NCI-H1436 treated with DMSO at 0.1 percent for 48 hours (cell line): ENCODE measurements at regions not wholly inside any gene's neighbourhood (a gene's known extent, or its start where the extent isn't known, plus 50 kb on each side); places are given as distances from the start of the nearest gene placed in this dataset.
"Not testable (repeated sequence)": the region's sequence is repeated elsewhere in the genome, so short reads cannot be mapped to it uniquely, and the experiment has no call there.

ENCODE experiments used
- DNase-seq: peaks from one replicate; lab custom pipeline; 2025; lab: John Stamatoyannopoulos, UW

DNA sequence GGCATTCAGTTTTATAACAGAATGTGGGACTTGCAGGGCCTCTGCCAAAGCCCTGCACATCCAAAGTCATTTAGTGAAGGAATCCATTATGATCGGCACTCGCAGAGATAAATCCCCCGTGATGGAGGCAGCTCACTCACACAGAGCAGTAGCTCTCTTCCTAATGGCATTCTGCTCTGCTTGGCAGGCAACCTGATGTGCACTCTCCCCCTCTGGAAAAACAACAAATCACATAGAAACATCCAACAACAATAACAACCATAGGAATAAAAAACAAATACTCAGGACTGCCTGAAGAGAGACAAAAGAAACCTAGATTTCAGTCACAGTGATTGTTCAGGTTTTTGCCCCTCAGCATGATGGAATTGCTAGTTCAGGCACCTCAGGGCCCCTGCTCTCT lies 59.7 kb downstream of the NAA11 start:
- no peak for DNase-seq

GRCh38 chr4:79259242-79259641 lies 66.6 kb downstream of the NAA11 start:
- DNase-seq = no peak

DNA sequence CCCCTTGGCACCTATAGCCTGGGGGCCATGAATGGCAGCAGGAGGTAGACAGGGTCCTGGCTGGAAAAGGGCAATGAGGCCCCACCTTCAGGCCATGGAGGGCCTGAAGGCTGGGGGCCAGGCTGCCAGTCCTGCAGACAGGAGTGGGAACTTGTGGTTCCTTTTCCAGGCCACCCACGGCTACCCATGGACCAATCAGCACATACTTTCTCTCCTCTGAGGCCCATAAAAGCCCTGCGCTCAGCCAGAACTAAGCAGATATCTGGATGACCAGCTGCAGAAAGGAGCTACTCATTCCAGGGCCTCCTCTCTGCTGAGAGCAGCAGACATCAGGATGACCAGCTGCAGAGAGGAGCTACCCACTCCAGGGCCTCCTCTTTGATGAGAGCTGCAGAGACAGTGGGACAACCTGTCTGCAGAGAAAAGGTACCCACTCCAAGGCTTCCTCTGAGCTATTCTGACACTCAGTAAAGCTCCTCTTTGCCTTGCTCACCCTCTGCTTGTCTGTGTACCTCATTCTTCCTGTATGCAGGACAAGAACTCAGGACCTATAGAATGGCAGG lies 67.2 kb downstream of the NAA11 start:
- DNase-seq = no peak

- no peak for DNase-seq
Observed at GRCh38 chr4:79257953-79258613, 67.8 kb downstream of the NAA11 start.

DNA sequence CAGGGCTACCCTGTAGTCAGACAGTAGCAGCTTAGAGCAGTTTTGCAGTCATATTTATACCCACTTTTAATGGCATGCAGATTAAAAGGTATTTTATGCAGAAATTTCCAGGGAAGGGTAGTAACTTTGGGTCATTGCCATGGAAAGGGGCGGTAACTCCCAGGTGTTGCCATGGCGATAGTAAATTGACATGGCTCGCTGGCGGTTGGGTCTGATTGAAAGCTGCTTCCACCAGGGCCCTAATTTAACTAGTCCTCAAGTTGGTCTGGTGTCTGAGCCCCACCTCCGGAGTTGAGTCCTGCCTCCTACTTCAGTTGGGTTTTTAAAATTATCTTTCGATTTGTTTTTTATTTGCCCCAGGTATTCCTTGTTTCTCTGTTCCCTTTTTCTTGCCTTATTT lies 70.1 kb downstream of the NAA11 start:
- DNase-seq = no peak

GRCh38 chr4:79253924-79254323 lies 71.9 kb downstream of the NAA11 start:
- DNase-seq = no peak

GRCh38 chr4:79253168-79253567 lies 72.7 kb downstream of the NAA11 start:
- DNase-seq = no peak

DNA sequence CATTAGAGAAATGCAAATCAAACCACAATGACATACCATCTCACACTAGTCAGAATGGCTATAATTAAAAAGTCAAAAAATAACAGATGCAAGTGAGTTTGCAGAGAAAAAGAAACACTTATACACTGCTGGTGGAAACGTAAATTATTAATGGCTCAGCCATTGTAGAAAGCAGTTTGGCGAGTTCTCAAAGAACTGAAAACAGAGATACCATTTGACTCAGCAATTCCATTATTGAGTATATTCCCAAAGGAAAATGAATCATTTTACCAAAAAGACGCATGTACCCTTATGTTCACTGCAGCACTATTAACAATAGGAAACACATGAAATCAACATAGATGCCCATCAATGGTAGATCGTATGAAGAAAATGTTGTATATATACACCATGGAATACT lies 75.0 kb downstream of the NAA11 start:
- DNase-seq = no peak

GRCh38 chr4:79249881-79250503 lies 75.9 kb downstream of the NAA11 start:
- DNase-seq = no peak

GRCh38 chr4:79248610-79249009 lies 77.3 kb downstream of the NAA11 start:
- DNase-seq = no peak

GRCh38 chr4:79247695-79248394 lies 78.0 kb downstream of the NAA11 start:
- no peak for DNase-seq

DNA sequence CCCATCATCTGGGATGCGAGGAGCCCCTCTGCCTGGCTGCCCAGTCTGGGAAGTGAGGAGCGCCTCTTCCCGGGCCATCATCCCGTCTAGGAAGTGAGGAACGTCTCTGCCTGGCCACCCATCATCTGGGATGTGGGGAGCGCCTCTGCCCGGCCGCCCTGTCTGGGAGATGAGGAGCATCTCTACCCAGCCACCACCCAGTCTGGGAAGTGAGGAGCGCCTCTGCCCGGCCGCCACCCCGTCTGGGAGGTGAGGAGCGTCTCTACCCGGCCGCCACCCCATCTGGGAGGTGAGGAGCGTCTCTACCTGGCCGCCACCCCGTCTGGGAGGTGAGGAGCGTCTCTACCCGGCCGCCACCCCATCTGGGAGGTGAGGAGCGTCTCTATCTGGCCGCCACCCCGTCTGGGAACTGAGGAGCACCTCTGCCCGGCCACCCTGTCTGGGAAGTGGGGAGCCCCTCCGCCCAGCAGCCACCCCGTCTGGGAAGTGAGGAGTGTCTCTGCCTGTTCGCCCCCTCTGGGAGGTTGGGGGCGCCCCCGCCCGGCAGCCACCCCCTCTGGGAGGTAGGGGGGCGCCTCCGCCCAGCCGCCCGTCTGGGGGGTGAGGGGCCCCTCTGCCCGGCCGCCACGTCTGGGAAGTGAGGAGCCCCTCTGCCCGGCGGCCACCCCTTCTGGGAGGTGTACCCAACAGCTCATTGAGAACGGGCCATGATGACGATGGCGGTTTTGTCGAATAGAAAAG lies 80.5 kb downstream of the NAA11 start:
- not testable (repeated sequence) for DNase-seq

- DNase-seq = peak; percentile 4
Observed at GRCh38 chr4:79241846-79242245, 84.0 kb downstream of the NAA11 start.

GRCh38 chr4:79237851-79238250 lies 88.0 kb downstream of the NAA11 start:
- no peak for DNase-seq

GRCh38 chr4:79236785-79237184 lies 89.1 kb downstream of the NAA11 start:
- no peak for DNase-seq

GRCh38 chr4:79235095-79235494 lies 90.8 kb downstream of the NAA11 start:
- DNase-seq = no peak

GRCh38 chr4:79233820-79234219 lies 92.0 kb downstream of the NAA11 start:
- no peak for DNase-seq

DNA sequence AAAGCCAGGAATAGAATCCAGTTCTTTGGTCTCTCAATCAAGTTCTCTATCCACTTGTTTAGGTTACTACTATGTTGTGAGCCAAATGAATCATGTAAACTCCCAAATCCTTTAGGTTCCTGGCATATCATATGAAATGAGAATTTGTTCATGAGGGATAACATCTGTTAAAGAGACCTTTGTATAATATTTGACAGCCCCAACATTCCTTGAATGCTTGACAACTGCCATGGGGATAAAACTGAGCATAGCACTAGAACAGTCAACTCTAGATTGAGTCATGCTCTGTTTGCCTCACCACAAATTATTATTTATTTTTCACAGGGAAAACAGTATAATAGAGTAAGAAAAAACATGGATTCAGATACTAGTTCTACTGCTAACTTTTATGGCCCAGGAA lies 93.3 kb downstream of the NAA11 start:
- no peak for DNase-seq

GRCh38 chr4:79227860-79228259 lies 98.0 kb downstream of the NAA11 start:
- no peak for DNase-seq

DNA sequence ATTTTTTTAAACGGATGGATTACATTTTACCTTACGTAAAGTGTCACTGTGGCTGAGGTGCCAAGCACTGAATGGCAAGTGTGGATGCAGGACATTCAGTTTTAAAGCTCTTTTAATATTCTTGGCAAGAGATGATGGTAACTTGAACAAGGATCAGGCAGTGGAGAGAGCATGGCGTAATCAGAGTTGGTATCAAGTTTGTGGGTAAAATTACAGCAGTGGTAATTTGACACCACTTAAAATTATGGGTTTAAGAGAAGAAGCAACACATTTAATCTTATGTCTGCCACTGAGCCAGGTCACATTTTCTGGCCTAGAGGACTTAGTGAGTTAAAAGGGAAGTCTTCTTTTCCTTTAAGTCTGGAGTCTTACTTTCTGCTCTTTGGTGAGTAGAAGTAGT lies 100.5 kb downstream of the NAA11 start:
- DNase-seq = no peak

DNA sequence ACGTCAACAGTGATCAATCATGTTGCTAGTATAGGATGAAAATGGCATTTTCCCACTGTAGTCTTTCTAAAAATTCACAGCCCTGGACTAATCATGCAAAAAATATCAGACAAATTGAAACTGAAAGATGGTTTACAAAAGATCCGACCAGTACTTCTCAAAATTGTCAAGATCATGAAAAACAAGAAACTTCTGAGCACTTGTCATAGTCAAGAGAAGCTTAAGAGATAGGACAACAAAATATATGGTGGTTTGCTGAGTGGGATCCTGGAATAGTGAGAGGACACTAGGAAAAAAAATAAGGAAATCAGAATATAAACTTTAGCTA lies 101.1 kb downstream of the NAA11 start:
- DNase-seq = no peak

DNA sequence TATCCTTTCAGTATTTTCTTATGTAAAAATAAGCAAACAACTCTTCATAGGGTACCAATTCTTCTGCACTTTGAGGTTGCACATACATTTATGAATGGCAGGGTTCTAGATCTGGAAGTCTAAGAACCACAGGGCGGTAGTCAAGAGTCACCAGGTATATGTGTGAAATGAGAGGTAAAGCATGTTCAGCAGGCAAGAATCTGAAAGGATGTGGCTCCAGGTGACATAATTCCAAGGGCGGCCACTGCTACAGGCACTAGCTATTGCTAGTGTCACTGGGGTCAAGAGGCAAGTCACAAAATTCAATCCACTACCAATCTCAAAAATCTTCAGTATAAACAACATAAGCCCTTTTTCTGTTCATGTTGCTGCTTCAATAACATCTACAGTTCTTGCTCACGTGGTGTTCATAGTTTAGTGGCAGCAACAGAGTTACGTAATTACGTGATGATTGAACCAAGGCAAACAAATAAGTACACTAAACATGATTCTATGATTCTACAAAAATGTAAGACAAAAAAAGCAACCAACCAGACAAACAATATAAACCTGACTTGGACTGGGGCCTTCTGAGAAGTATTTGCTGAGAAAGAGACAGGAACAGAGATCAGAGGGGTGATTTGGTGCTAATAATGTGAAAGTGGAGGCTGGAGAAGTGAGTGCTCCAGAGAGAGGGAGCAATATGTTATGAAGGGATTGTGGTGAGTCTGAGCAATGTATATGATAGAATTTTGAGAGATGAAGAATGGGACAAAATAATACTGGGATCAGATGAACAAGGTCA lies 101.7 kb downstream of the NAA11 start:
- no peak for DNase-seq
